ENCODE measurements at regions not wholly inside any gene's neighbourhood (a gene's known extent, or its start where the extent isn't known, plus 50 kb on each side); places are given as distances from the start of the nearest gene placed in this dataset.
A peak's percentile ranks its signal among the peaks of the same experiment; 100 is the strongest.

GRCh38 chr1:191255354-191256054 is 777.8 kb upstream of the BRINP3 start:
- H3K4me3 ChIP-seq (ENCODE audit: low read length): no peak overlapping the region
- peak; percentile 46 for DNase-seq (ENCODE audit: low read depth, low spot score)

GRCh38 chr1:191256917-191257316 is 779.3 kb upstream of the BRINP3 start:
- no peak overlapping the region for H3K4me3 ChIP-seq (ENCODE audit: low read length)
- DNase-seq (ENCODE audit: low read depth, low spot score): no peak

DNA sequence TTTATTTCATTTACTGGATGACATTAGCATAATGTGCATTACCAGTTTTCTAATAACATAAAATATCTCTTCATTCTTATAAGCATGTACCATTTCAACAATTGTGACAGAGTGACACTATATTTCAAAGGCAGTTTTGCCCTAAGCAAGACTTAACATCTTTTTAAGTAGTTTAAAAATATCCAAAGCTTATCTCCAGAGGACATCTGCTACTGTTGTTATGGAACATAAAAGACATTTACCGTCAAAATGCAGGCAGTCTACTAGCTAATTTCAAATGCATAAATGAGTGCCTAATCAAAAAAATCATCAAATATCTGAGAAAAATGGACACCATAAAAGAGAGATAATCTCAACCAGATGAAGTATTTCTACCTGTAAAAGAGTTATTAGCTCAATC is 782.4 kb upstream of the BRINP3 start:
- DNase-seq (ENCODE audit: low read depth, low spot score): no peak
- H3K4me3 ChIP-seq (ENCODE audit: low read length): no peak overlapping the region

DNA sequence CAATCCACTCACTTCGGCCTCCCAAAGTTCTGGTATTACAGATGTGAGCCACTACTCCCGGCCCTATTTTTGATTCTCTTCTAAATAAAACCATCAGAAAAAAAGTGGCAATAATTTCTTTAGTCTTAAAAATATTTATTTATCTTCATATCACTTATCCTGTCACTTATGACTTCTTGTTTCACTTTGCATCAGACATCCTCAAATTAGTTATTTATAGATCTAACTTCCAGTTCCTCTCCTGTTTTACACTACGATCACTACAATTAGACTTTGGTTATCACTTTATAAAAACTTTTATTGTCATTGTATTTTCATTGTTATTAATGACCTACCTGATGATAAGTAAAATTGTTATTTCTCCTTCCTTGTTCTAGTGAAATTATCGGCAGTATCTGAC is 783.4 kb upstream of the BRINP3 start:
- H3K4me3 ChIP-seq (ENCODE audit: low read length): no peak overlapping the region
- no peak for DNase-seq (ENCODE audit: low read depth, low spot score)

- no peak overlapping the region for H3K4me3 ChIP-seq (ENCODE audit: low read length)
- DNase-seq (ENCODE audit: low read depth, low spot score): no peak
Measured at GRCh38 chr1:191279266-191279800, 801.7 kb upstream of the BRINP3 start.

GRCh38 chr1:191284175-191284574 is 806.5 kb upstream of the BRINP3 start:
- no peak for DNase-seq (ENCODE audit: low read depth, low spot score)
- no peak overlapping the region for H3K4me3 ChIP-seq (ENCODE audit: low read length)

DNA sequence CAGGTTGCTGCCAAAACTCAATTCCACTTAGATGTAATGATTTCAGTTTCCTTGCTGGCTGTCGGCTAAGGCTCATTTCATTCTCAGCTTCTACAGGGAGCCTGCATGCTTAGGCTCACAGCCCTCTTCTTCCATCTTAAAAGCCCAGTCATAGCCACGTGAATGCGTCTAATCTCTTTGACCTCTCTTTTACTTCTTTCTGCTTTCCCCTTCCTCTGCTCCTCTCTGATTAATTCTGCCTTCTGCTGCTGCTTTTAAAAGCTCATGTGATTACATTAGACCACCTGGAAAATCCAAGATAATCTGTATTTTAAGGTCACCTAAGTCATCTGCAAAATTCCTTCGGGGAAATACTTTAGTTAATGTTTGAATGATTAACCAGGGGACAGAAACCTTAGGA is 812.8 kb upstream of the BRINP3 start:
- no peak for DNase-seq (ENCODE audit: low read depth, low spot score)
- no peak overlapping the region for H3K4me3 ChIP-seq (ENCODE audit: low read length)

DNA sequence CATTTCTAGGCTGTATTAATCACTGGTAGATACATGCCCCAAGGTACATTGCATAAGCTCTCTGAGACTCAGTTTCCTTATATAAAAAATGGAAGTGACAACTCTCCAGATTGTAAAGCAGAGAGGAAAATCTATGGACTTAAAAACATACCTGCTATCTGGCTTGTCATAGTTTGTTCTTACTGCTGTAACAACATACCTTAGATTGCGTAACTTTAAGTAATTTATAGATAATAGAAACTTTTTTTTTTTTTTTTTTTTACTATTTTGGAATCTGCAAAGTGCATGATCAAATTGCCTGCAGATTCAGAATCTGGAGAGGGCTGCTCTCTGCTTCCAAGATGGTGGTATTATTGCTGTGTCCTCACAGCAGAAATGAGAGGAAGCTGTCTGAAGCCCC is 827.7 kb upstream of the BRINP3 start:
- DNase-seq (ENCODE audit: low read depth, low spot score): no peak
- no peak overlapping the region for H3K4me3 ChIP-seq (ENCODE audit: low read length)

GRCh38 chr1:191306916-191307315 is 829.3 kb upstream of the BRINP3 start:
- H3K4me3 ChIP-seq (ENCODE audit: low read length): no peak overlapping the region
- DNase-seq (ENCODE audit: low read depth, low spot score): no peak

DNA sequence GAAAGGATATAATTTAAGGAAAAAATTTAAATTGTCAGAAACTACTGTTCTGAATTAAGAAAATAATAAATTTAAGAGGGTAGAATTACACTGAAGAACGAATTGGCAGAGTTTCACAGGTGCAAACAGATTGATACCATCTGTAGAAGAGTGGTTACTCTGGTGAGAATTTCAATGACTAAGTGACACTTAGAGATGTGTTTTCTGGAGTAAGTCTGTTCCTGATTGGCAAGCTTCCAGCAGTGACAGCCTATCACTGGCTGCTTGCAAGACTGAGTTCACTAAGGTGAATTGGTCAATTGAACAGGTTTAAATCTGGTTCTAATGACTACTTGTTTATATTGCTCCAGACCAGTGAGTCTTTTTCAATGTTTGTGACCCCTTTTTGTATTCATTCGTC is 838.2 kb upstream of the RGS18 start:
- peak; percentile 2 for DNase-seq (ENCODE audit: low read depth, low spot score)
- no peak overlapping the region for H3K4me3 ChIP-seq (ENCODE audit: low read length)

GRCh38 chr1:191327868-191328267 is 830.4 kb upstream of the RGS18 start:
- no peak overlapping the region for H3K4me3 ChIP-seq (ENCODE audit: low read length)
- DNase-seq (ENCODE audit: low read depth, low spot score): no peak

DNA sequence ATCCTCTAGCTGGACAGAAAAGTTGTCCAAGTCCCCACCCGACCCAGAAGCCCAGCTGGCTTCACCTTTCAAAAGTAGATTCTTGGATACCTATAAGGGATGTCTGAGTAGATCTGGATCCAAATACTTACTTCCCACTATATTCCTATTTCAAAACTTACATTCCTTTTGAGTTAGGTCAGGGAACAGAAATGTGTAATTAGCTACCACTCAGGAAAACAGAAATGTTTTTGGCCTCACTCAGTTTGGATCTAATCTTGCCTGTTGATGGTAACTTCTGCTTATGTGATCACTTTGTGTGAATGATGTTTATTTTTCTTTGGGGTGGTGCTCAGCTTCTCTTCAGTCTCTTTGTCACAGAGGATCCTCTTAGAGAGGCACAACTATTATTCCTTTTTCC is 814.4 kb upstream of the RGS18 start:
- no peak for DNase-seq (ENCODE audit: low read depth, low spot score)
- H3K4me3 ChIP-seq (ENCODE audit: low read length): no peak overlapping the region

DNA sequence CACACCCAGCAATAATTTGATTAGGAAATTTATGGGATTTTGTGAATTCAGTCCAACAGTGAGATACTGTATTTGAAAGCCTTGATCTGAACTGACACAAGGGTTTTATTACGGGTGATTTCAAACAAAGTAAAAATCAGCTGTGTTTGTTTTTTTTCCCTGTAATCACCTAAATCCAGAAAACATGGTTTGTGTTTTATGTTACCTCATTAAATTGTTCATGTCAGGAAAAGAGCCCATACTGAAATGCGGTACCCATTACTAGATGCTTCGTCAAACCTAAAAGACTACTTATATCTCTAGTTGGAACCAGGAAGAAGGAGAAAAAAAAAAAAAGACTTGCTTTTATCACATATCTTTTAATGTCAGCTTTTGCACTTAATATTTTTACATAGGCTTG is 811.9 kb upstream of the RGS18 start:
- H3K4me3 ChIP-seq (ENCODE audit: low read length): no peak overlapping the region
- no peak for DNase-seq (ENCODE audit: low read depth, low spot score)

GRCh38 chr1:191348328-191348727 is 809.9 kb upstream of the RGS18 start:
- H3K4me3 ChIP-seq (ENCODE audit: low read length): no peak overlapping the region
- DNase-seq (ENCODE audit: low read depth, low spot score): no peak

DNA sequence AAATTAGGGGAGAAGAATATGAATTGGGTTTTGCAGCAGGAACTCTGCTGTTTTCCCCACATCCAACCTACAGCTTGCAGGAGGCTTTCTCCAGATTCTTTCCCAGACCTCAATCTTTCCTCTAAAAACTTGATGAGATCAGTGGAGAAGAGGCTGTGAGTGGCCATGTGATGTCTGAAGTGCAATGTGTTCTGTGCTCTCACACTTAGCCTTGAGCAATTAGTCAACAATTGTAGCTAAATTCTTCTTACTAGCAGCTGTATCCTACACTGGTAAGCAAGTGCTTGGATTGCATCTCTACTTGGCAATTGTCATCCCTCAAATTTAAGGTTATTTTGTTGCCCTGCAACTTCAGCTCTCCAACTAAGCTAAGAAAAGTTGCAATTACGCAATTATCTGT is 807.3 kb upstream of the RGS18 start:
- no peak for DNase-seq (ENCODE audit: low read depth, low spot score)
- H3K4me3 ChIP-seq (ENCODE audit: low read length): no peak overlapping the region

GRCh38 chr1:191358724-191359123 is 799.5 kb upstream of the RGS18 start:
- no peak overlapping the region for H3K4me3 ChIP-seq (ENCODE audit: low read length)
- DNase-seq (ENCODE audit: low read depth, low spot score): no peak

- no peak overlapping the region for H3K4me3 ChIP-seq (ENCODE audit: low read length)
- no peak for DNase-seq (ENCODE audit: low read depth, low spot score)
Measured at GRCh38 chr1:191366686-191367085, 791.6 kb upstream of the RGS18 start.

DNA sequence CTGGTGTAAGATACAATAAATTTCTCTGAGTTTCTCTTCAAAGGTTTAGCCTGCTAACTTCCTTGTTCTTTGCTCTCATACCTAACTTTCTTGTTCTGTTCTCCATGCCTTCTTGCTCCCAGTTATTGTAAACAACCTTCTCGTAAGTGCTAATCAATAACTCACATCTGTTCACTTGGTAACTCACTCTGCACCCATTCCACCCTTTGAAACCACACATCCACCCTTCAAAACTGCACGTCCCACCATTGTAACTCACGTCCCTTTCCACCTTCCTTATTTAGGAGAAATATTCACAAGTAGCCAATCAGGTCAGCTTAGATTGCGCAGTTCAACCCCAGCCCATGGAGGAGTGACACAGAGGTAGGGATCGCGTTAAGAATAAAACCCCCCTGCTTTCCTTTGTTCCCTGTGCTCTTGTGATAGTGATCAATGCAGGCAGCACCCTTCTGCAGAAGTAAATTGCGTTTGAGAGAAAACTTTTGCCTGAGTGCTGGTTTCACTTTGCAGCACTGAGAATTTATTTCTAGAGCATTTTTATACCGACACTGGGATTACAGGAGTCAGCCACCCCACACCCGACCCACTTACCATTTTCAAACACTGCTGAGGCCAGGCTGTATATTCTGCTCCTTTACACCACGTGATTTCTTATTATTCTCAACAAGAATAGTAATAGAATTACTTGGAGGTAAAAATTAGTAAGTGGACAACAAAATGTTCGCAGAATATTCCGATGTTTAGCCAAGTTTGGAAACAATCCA is 789.2 kb upstream of the RGS18 start:
- no peak overlapping the region for H3K4me3 ChIP-seq (ENCODE audit: low read length)
- DNase-seq (ENCODE audit: low read depth, low spot score): no peak

- no peak for DNase-seq (ENCODE audit: low read depth, low spot score)
- H3K4me3 ChIP-seq (ENCODE audit: low read length): no peak overlapping the region
Measured at GRCh38 chr1:191371626-191372025, 786.6 kb upstream of the RGS18 start.

DNA sequence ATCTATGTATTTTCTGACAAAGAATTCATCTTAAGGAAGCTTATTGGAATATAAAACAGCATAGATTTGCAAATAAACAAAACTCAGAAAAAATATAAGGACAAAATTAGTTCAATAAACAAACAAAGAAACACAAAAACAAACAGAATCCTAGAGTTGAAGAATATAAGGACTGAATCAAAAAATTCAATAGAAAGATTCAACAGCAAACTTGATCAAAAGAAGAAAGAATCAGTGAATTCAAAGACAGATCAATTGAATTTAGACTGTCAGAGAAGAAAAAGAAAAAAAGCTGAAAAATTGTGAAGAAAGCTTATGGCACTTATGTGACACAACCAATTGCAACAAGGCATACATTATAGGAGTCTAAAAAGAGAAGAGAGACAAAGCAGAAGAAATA is 770.0 kb upstream of the RGS18 start:
- no peak for DNase-seq (ENCODE audit: low read depth, low spot score)
- no peak overlapping the region for H3K4me3 ChIP-seq (ENCODE audit: low read length)

GRCh38 chr1:191396622-191397021 is 761.6 kb upstream of the RGS18 start:
- no peak for DNase-seq (ENCODE audit: low read depth, low spot score)
- H3K4me3 ChIP-seq (ENCODE audit: low read length): no peak overlapping the region
